B cell (primary cell): ENCODE measurements at regions not wholly inside any gene's neighbourhood (a gene's known extent, or its start where the extent isn't known, plus 50 kb on each side); places are given as distances from the start of the nearest gene placed in this dataset.

Experiments used
- CTCF ChIP-seq: fragments of 200-600 bp; IDR thresholded peaks from one replicate; pipeline ENCODE4 v1.8.0; 2022; ENCODE audit warnings: antibody characterized with exemption, mild to moderate bottlenecking
- EZH2 ChIP-seq: IDR thresholded peaks from 2 replicates; pipeline ENCODE4 v1.6.1; 2012; ENCODE audit warnings: borderline replicate concordance, low read depth, mild to moderate bottlenecking, moderate library complexity, low read length; ENCODE audit not compliant: insufficient read depth, poor library complexity, severe bottlenecking

DNA sequence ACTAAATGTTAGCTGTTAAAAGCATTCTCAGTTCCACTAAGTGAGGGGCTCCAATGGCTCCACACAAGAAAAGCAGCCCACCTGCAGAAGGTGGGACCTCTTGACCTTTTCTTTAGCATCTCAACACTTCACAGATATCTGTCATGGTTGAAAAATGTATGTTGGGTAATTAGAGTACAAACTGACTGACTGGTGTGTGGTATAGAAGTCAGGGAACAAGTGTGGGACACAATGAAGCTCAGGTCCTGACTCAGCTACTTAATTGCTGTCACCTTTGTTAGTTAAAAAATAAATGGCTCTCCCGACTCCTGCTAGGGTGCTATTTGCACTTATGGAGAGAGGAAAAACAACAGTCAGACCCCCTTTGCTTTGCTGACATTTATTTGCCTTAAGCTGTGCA, 299.0 kb downstream of the TTC6 start:
- no peak for TF ChIP-seq CTCF
- TF ChIP-seq EZH2, result no peak
